ENCODE measurements at regions not wholly inside any gene's neighbourhood (a gene's known extent, or its start where the extent isn't known, plus 50 kb on each side); places are given as distances from the start of the nearest gene placed in this dataset.
"Not testable (repeated sequence)": the region's sequence is repeated elsewhere in the genome, so short reads cannot be mapped to it uniquely, and the experiment has no call there.

DNA sequence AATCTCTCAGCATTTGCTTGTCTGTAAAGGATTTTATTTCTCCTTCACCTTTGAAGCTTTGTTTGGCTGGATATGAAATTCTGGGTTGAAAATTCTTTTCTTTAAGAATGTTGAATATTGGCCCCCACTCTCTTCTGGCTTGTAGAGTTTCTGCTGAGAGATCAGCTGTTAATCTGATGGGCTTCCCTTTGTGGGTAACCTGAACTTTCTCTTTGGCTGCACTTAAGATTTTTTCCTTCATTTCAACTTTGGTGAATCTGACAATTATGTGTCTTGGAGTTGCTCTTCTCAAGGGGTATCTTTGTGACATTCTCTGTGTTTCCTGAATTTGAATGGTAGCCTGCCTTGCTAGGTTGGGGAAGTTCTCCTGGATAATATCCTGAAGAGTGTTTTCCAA, 189.4 kb downstream of the TTC6 start:
- BruUV-seq (replicated peaks); H3K27me3 ChIP-seq (ENCODE audit: control insufficient read depth in 2 of 2, insufficient read depth in 2 of 2, low read length in 2 of 2); H3K36me3 ChIP-seq (ENCODE audit: control insufficient read depth in 2 of 2, extremely low read depth in 1 of 2, insufficient read depth in 2 of 2, low read length in 2 of 2); H4K20me1 ChIP-seq (replicated peaks; ENCODE audit: control insufficient read depth, extremely low read depth, insufficient read depth, low read length); H3K9ac ChIP-seq (replicated peaks; ENCODE audit: extremely low read depth, insufficient read depth, low read length); dilution Hi-C loops (cut with MboI; ENCODE audit: extremely low pct_ligation_motif_present, low sequenced_read_pairs); DNase-seq (ENCODE audit: low read depth, low spot score); POLR2A ChIA-PET; FAIRE-seq; H2AFZ ChIP-seq (ENCODE audit: low read depth, low read length); H3K79me2 ChIP-seq (ENCODE audit: control insufficient read depth, insufficient read depth, low read length); intact Hi-C loops (cut with micrococcal nuclease); H3K9me3 ChIP-seq (replicated peaks; ENCODE audit: control insufficient read depth, insufficient read depth, low read length); H3K4me1 ChIP-seq (ENCODE audit: control insufficient read depth, extremely low read depth, insufficient read depth, low read length); CTCF ChIA-PET; H3K4me2 ChIP-seq (ENCODE audit: insufficient read depth, low read length); H3K27ac ChIP-seq (ENCODE audit: insufficient read depth, low read depth, low read length); H3K4me3 ChIP-seq (replicated peaks in 1 of 3; ENCODE audit: insufficient read depth in 1 of 3, low read depth in 1 of 3, low read length in 3 of 3); H3K9me1 ChIP-seq (replicated peaks; ENCODE audit: control insufficient read depth, extremely low read depth, insufficient read depth, low read length): not testable (repeated sequence)

DNA sequence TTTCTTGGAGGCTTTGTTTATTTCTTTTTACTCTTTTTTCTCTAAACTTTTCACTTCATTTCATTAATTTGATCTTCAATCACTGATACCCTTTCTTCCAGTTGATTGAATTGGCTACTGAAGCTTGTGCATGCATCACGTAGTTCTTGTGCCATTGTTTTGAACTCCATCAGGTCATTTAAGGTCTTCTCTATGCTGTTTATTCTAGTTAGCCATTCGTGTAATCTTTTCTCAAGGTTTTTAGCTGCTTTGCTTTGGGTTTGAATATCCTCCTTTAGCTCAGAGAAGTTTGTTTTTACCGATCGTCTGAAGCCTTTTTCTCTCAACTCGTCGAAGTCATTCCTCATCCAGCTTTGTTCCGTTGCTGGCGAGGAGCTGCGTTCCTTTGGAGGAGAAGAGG, 189.9 kb downstream of the TTC6 start:
- H3K4me2 ChIP-seq (ENCODE audit: insufficient read depth, low read length); dilution Hi-C loops (cut with MboI; ENCODE audit: extremely low pct_ligation_motif_present, low sequenced_read_pairs); H3K4me3 ChIP-seq (replicated peaks in 1 of 3; ENCODE audit: insufficient read depth in 1 of 3, low read depth in 1 of 3, low read length in 3 of 3); H3K79me2 ChIP-seq (ENCODE audit: control insufficient read depth, insufficient read depth, low read length); H3K4me1 ChIP-seq (ENCODE audit: control insufficient read depth, extremely low read depth, insufficient read depth, low read length); POLR2A ChIA-PET; H2AFZ ChIP-seq (ENCODE audit: low read depth, low read length); H4K20me1 ChIP-seq (replicated peaks; ENCODE audit: control insufficient read depth, extremely low read depth, insufficient read depth, low read length); CTCF ChIA-PET; intact Hi-C loops (cut with micrococcal nuclease); H3K9me3 ChIP-seq (replicated peaks; ENCODE audit: control insufficient read depth, insufficient read depth, low read length); H3K9me1 ChIP-seq (replicated peaks; ENCODE audit: control insufficient read depth, extremely low read depth, insufficient read depth, low read length); FAIRE-seq; H3K36me3 ChIP-seq (ENCODE audit: control insufficient read depth in 2 of 2, extremely low read depth in 1 of 2, insufficient read depth in 2 of 2, low read length in 2 of 2); BruUV-seq (replicated peaks); H3K27ac ChIP-seq (ENCODE audit: insufficient read depth, low read depth, low read length); H3K9ac ChIP-seq (replicated peaks; ENCODE audit: extremely low read depth, insufficient read depth, low read length); DNase-seq (ENCODE audit: low read depth, low spot score); H3K27me3 ChIP-seq (ENCODE audit: control insufficient read depth in 2 of 2, insufficient read depth in 2 of 2, low read length in 2 of 2): not testable (repeated sequence)

DNA sequence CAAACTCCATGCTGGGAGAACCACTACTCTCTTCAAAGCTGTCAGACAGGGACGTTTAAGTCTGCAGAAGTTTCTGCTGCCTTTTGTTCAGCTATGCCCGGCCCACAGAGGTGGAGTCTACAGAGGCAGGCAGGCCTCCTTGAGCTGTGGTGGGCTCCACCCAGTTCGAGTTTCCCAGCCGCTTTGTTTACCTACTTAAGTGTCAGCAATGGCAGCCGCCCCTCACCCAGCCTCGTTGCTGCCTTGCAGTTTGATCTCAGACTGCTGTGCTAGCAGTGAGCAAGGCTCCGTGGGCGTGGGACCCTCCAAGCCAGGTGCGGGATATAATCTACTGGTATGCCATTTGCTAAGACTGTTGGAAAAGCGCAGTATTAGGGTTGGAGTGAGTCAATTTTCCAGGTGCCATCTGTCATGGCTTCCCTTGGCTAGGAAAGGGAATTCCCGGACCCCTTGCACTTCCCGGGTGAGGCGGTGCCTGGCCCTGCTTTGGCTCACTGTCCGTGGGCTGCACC, 190.7 kb downstream of the TTC6 start:
- H3K9me3 ChIP-seq (replicated peaks; ENCODE audit: control insufficient read depth, insufficient read depth, low read length); intact Hi-C loops (cut with micrococcal nuclease); FAIRE-seq; POLR2A ChIA-PET; H3K4me2 ChIP-seq (ENCODE audit: insufficient read depth, low read length); H3K9me1 ChIP-seq (replicated peaks; ENCODE audit: control insufficient read depth, extremely low read depth, insufficient read depth, low read length); H3K79me2 ChIP-seq (ENCODE audit: control insufficient read depth, insufficient read depth, low read length); H3K27me3 ChIP-seq (ENCODE audit: control insufficient read depth in 2 of 2, insufficient read depth in 2 of 2, low read length in 2 of 2); BruUV-seq (replicated peaks); H3K9ac ChIP-seq (replicated peaks; ENCODE audit: extremely low read depth, insufficient read depth, low read length); CTCF ChIA-PET; H3K4me1 ChIP-seq (ENCODE audit: control insufficient read depth, extremely low read depth, insufficient read depth, low read length); H3K36me3 ChIP-seq (ENCODE audit: control insufficient read depth in 2 of 2, extremely low read depth in 1 of 2, insufficient read depth in 2 of 2, low read length in 2 of 2); dilution Hi-C loops (cut with MboI; ENCODE audit: extremely low pct_ligation_motif_present, low sequenced_read_pairs); H3K4me3 ChIP-seq (replicated peaks in 1 of 3; ENCODE audit: insufficient read depth in 1 of 3, low read depth in 1 of 3, low read length in 3 of 3); H4K20me1 ChIP-seq (replicated peaks; ENCODE audit: control insufficient read depth, extremely low read depth, insufficient read depth, low read length); H2AFZ ChIP-seq (ENCODE audit: low read depth, low read length); DNase-seq (ENCODE audit: low read depth, low spot score); H3K27ac ChIP-seq (ENCODE audit: insufficient read depth, low read depth, low read length): not testable (repeated sequence)
